ENCODE measurements at regions not wholly inside any gene's neighbourhood (a gene's known extent, or its start where the extent isn't known, plus 50 kb on each side); places are given as distances from the start of the nearest gene placed in this dataset.

DNA sequence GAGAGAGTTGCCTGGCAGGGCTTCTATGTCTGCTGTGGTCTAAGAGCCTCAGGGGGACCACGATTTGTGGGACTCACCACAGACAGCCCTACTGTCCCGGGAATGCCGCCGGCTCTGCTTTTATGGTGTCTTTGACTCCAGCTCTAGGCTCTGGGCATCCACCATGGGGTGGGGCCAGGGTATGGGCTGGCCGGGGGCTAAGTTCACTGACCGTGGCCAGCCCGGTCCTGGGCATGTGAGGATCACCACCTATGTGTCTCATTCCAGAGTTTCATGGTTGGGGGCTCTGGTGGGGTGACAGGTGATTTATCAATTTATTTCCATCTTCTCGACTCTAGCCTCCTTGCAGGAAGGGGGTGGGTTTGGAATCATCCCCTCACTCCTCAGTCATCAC lies 139.4 kb downstream of the GADD45G start:
- TF ChIP-seq EP300 (IDR thresholded peaks at IDR 0.05) (no peak), POLR2AphosphoS5 (IDR thresholded peaks at IDR 0.05) (no peak), POLR2A (IDR thresholded peaks at IDR 0.05) (no peak)
- TF ChIP-seq, protein P1, sequence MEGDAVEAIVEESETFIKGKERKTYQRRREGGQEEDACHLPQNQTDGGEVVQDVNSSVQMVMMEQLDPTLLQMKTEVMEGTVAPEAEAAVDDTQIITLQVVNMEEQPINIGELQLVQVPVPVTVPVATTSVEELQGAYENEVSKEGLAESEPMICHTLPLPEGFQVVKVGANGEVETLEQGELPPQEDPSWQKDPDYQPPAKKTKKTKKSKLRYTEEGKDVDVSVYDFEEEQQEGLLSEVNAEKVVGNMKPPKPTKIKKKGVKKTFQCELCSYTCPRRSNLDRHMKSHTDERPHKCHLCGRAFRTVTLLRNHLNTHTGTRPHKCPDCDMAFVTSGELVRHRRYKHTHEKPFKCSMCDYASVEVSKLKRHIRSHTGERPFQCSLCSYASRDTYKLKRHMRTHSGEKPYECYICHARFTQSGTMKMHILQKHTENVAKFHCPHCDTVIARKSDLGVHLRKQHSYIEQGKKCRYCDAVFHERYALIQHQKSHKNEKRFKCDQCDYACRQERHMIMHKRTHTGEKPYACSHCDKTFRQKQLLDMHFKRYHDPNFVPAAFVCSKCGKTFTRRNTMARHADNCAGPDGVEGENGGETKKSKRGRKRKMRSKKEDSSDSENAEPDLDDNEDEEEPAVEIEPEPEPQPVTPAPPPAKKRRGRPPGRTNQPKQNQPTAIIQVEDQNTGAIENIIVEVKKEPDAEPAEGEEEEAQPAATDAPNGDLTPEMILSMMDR (IDR thresholded peaks at IDR 0.05) = no peak

All from upper lobe of left lung (tissue), 4 donors.